GM12878 (cell line): ENCODE measurements at regions not wholly inside any gene's neighbourhood (a gene's known extent, or its start where the extent isn't known, plus 50 kb on each side); places are given as distances from the start of the nearest gene placed in this dataset.

Experiments
- ATAC-seq: fragments of 200-7000 bp; cut with Tn5 transposase; 3 replicates; pipeline ENCODE4 v1.9.1; 2020; ENCODE audit warnings: mild to moderate bottlenecking, moderate library complexity
- BruUV-seq: library from RNA; stranded (reverse); fragments of 400-500 nt; replicated peaks from 2 replicates; lab custom pipeline; 2021; lab: Mats Ljungman, UMichigan
- CTCF ChIA-PET: fragments of 300-600 bp; sonication (Branson Sonifier 250); formaldehyde crosslinking; extraction: SDS; loops from one replicate; lab custom pipeline; 2021; ENCODE audit warnings: inconsistent platforms; lab: Yijun Ruan, JAX
- POLR2A ChIA-PET: fragments of 350-600 bp; formaldehyde crosslinking; extraction: SDS; loops from one replicate; lab custom pipeline; 2021; ENCODE audit warnings: inconsistent platforms; lab: Charles Lee
- RAD21 ChIA-PET: fragments of 300-600 bp; sonication (Branson Sonifier 250); formaldehyde crosslinking; loops from one replicate; lab custom pipeline; 2023; ENCODE audit warnings: antibody characterized with exemption; ENCODE audit not compliant: unreplicated experiment; lab: Charles Lee
- SMC1A ChIA-PET: fragments of 300-600 bp; sonication (Branson Sonifier 250); formaldehyde crosslinking; loops from one replicate; lab custom pipeline; 2023; ENCODE audit not compliant: unreplicated experiment, uncharacterized antibody; lab: Charles Lee
- DNase-seq: peaks from one replicate; pipeline ENCODE4 v3.0.0-alpha.2; 2011; ENCODE audit warnings: low read depth, low spot score
- FAIRE-seq: peaks from 3 replicates; lab custom pipeline; 2011; peaks lifted over from hg19 to GRCh38; lab: Jason Lieb, UNC
- H2AFZ ChIP-seq: 2 replicates; pipeline ENCODE4 v1.6.0; 2011; ENCODE audit warnings: low read depth, low read length, control low read depth; ENCODE audit not compliant: control insufficient read depth
- H3K27ac ChIP-seq: 2 replicates; pipeline ENCODE4 v1.5.1; 2011; ENCODE audit warnings: control low read depth; ENCODE audit not compliant: control insufficient read depth, insufficient read depth
- H3K27me3 ChIP-seq, 2 experiments: replicated peaks in 1 of 2; 2 replicates each; pipeline versions ENCODE4 v1.6.0 to v1.6.1; 2011; ENCODE audit warnings: low read length in 1 of 2; ENCODE audit not compliant: control insufficient read depth in 2 of 2, insufficient read depth in 2 of 2
- H3K36me3 ChIP-seq, 2 experiments: 2 replicates each; pipeline ENCODE4 v1.5.1; 2011; ENCODE audit warnings: low read length in 1 of 2; ENCODE audit not compliant: control insufficient read depth in 2 of 2, insufficient read depth in 2 of 2
- H3K4me1 ChIP-seq: 2 replicates; pipeline ENCODE4 v1.6.1; 2011; ENCODE audit warnings: mild to moderate bottlenecking, low read length, moderate library complexity, mixed read lengths; ENCODE audit not compliant: control insufficient read depth, insufficient read depth
- H3K4me2 ChIP-seq: 2 replicates; pipeline ENCODE4 v1.6.0; 2011; ENCODE audit warnings: control low read depth; ENCODE audit not compliant: control insufficient read depth, insufficient read depth
- H3K4me3 ChIP-seq: fragments of 200-600 bp; sonication (generic); 2 replicates; pipeline ENCODE4 v1.5.1; 2016
- H3K79me2 ChIP-seq: 2 replicates; pipeline ENCODE4 v1.6.0; 2011; ENCODE audit warnings: low read length; ENCODE audit not compliant: control insufficient read depth, insufficient read depth
- H3K9ac ChIP-seq: 2 replicates; pipeline ENCODE4 v1.8.0; 2011; ENCODE audit warnings: low read length, control low read depth, mixed read lengths; ENCODE audit not compliant: control insufficient read depth, insufficient read depth
- H3K9me3 ChIP-seq: replicated peaks from 3 replicates; pipeline ENCODE4 v1.5.1; 2011; ENCODE audit warnings: mild to moderate bottlenecking, low read length; ENCODE audit not compliant: control insufficient read depth, insufficient read depth
- H4K20me1 ChIP-seq: 2 replicates; pipeline ENCODE4 v1.6.0; 2011; ENCODE audit not compliant: control insufficient read depth, insufficient read depth
- CEBPZ ChIP-seq: fragments of 150-350 bp; IDR thresholded peaks from 2 replicates; pipeline ENCODE4 v1.6.1; 2016; ENCODE audit warnings: low read depth, low read length
- EGR1 ChIP-seq, 2 experiments: IDR thresholded peaks; 1 replicate in 1 of 2; 2 replicates in 1 of 2; pipeline ENCODE4 v1.6.1; 2011 to 2012; ENCODE audit warnings: low read depth in 2 of 2, low read length in 2 of 2, borderline replicate concordance in 1 of 2, mild to moderate bottlenecking in 1 of 2, moderate library complexity in 1 of 2
- GABPA ChIP-seq: IDR thresholded peaks from 2 replicates; pipeline ENCODE4 v1.6.1; 2014; ENCODE audit warnings: antibody characterized with exemption, low read depth, mild to moderate bottlenecking, inconsistent platforms
- GATAD2B ChIP-seq: fragments of 450-650 bp; conservative IDR thresholded peaks from 2 replicates; pipeline ENCODE4 v1.6.1; 2017; ENCODE audit warnings: low read depth, mild to moderate bottlenecking, moderate library complexity
- HDAC2 ChIP-seq: fragments of 200-600 bp; sonication (generic); IDR thresholded peaks from 2 replicates; pipeline ENCODE4 v1.6.1; 2017
- MYC ChIP-seq: IDR thresholded peaks from 2 replicates; pipeline ENCODE4 v1.6.1; 2011; ENCODE audit warnings: mild to moderate bottlenecking, low read length, moderate library complexity, inconsistent platforms; ENCODE audit not compliant: insufficient read depth, insufficient replicate concordance, insufficient read length, severe bottlenecking
- NFIC ChIP-seq: IDR thresholded peaks from 2 replicates; pipeline ENCODE4 v1.6.1; 2012; ENCODE audit warnings: low read depth, mild to moderate bottlenecking, inconsistent platforms, low read length, moderate library complexity
- PKNOX1 ChIP-seq: fragments of 450-650 bp; IDR thresholded peaks from 2 replicates; pipeline ENCODE4 v1.6.1; 2016; ENCODE audit warnings: mild to moderate bottlenecking
- RCOR1 ChIP-seq: conservative IDR thresholded peaks from 2 replicates; pipeline ENCODE4 v1.6.1; 2012; ENCODE audit warnings: low read depth, low read length, improper control_type of control experiment
- SIN3A ChIP-seq: IDR thresholded peaks from 2 replicates; pipeline ENCODE4 v1.6.1; 2012; ENCODE audit warnings: low read depth, low read length, improper control_type of control experiment
- SREBF2 ChIP-seq: IDR thresholded peaks from 2 replicates; pipeline ENCODE4 v1.6.1; 2012; ENCODE audit warnings: mild to moderate bottlenecking, low read length
- TBL1XR1 ChIP-seq: IDR thresholded peaks from 2 replicates; pipeline ENCODE4 v1.6.1; 2012; ENCODE audit warnings: low read depth, low read length, improper control_type of control experiment
- WRNIP1 ChIP-seq: IDR thresholded peaks from 2 replicates; pipeline ENCODE4 v1.6.1; 2011; ENCODE audit warnings: low read depth, low read length, improper control_type of control experiment, borderline replicate concordance
- YY1 ChIP-seq: IDR thresholded peaks from 2 replicates; pipeline ENCODE4 v1.6.1; 2011; ENCODE audit warnings: low read depth, mild to moderate bottlenecking, low read length
- ZNF207 ChIP-seq: fragments of 450-650 bp; IDR thresholded peaks from 2 replicates; pipeline ENCODE4 v1.6.1; 2014; ENCODE audit warnings: antibody characterized with exemption, mild to moderate bottlenecking, borderline replicate concordance
- ZNF24 ChIP-seq: fragments of 450-650 bp; IDR thresholded peaks from 2 replicates; pipeline ENCODE4 v1.6.1; 2017; ENCODE audit warnings: antibody characterized with exemption, mild to moderate bottlenecking
- WGBS: methylation state at CpG from one replicate; pipeline ENCODE4 v1.1.6; 2016; ENCODE audit warnings: low lambda C conversion rate; ENCODE audit not compliant: insufficient replicate concordance, insufficient coverage; ENCODE audit errors: missing lambda C conversion rate; 5-methylcytosine and 5-hydroxymethylcytosine counted together
- in situ Hi-C: fragments of 300-500 bp; cut with MboI; formaldehyde crosslinking; loops from 9 replicates; pipeline ENCODE4 v1.14.3; 2018; ENCODE audit warnings: mixed read lengths
- intact Hi-C: fragments of 100-400 bp; cut with micrococcal nuclease; formaldehyde crosslinking; loops from one replicate; pipeline ENCODE4 v1.14.2; 2022; ENCODE audit not compliant: unreplicated experiment
- TF ChIP-seq, protein P1 (sequence below): fragments of 450-650 bp; IDR thresholded peaks from 2 replicates; pipeline ENCODE4 v1.6.1; 2016; ENCODE audit warnings: mild to moderate bottlenecking

DNA sequence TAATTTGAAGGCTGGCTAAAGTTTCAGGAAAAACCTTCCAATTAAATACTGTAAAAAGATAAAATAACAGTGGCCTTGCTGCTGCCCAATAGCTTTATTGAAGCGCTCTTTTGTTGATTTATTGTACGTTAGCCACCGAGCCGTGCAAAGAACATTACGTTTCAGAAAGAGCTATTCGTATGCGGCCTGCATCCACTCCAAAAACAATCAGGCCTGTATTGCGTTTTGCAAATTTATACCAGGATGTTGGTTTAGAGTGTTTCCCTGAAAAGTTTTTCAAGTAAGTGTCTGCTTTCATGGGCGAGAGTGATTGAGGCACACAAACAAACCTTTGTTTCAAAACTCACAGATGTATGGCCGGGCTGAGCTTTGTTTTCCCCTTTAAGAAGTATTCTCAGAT is 257.2 kb upstream of the SALL3 start:
- 64% methylated on average over 10 of the region's 10 CpGs for WGBS
- no peaks in the 10 kb centered on the region for H3K4me1 ChIP-seq
- DNase-seq, result no peak
- H3K9me3 ChIP-seq, result peaks cover 1% of the 10 kb centered on the region; the same call in 1 of the 3 replicates
- ChIA-PET POLR2A (no interaction called here), CTCF (no interaction called here), RAD21 (no interaction called here)
- H3K9ac ChIP-seq, result no peak overlapping the region
- H2AFZ ChIP-seq, result no peak overlapping the region
- no peaks in the 10 kb centered on the region for H3K79me2 ChIP-seq
- no peak overlapping the region for H3K4me2 ChIP-seq
- H3K27me3 ChIP-seq, result no peaks in the 10 kb centered on the region
- intact Hi-C loops (no loop called here), in situ Hi-C loops (no loop called here)
- no peaks in the 10 kb centered on the region for H3K36me3 ChIP-seq
- no TSS peak for BruUV-seq
- no peaks in the 10 kb centered on the region for H4K20me1 ChIP-seq
- TF ChIP-seq MYC (no peak), WRNIP1 (no peak), GABPA (no peak), ZNF24 (no peak), SREBF2 (no peak), GATAD2B (no peak), SIN3A (no peak), YY1 (no peak), ZNF207 (no peak), HDAC2 (no peak), NFIC (no peak), CEBPZ (no peak), PKNOX1 (no peak), TBL1XR1 (no peak), RCOR1 (no peak), EGR1 (IDR thresholded peaks at IDR 0.05; ENCODE audit: borderline replicate concordance in 1 of 2, low read depth in 2 of 2, low read length in 2 of 2) (no peak)
- TF ChIP-seq, protein P1, sequence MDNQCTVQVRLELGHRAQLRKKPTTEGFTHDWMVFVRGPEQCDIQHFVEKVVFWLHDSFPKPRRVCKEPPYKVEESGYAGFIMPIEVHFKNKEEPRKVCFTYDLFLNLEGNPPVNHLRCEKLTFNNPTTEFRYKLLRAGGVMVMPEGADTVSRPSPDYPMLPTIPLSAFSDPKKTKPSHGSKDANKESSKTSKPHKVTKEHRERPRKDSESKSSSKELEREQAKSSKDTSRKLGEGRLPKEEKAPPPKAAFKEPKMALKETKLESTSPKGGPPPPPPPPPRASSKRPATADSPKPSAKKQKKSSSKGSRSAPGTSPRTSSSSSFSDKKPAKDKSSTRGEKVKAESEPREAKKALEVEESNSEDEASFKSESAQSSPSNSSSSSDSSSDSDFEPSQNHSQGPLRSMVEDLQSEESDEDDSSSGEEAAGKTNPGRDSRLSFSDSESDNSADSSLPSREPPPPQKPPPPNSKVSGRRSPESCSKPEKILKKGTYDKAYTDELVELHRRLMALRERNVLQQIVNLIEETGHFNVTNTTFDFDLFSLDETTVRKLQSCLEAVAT, result no peak
- TF ChIP-seq, all 136 proteins: peak for 0
- no peak overlapping the region for H3K4me3 ChIP-seq
- ATAC-seq (no peak), FAIRE-seq (no peak)
- SMC1A ChIA-PET, result no interaction called here
- H3K27ac ChIP-seq, result no peak overlapping the region
